GM12878 (cell line): ENCODE measurements at regions not wholly inside any gene's neighbourhood (a gene's known extent, or its start where the extent isn't known, plus 50 kb on each side); places are given as distances from the start of the nearest gene placed in this dataset.

Experiments
- ATAC-seq: fragments of 200-7000 bp; cut with Tn5 transposase; 3 replicates; pipeline ENCODE4 v1.9.1; 2020; ENCODE audit warnings: mild to moderate bottlenecking, moderate library complexity
- BruUV-seq: library from RNA; stranded (reverse); fragments of 400-500 nt; replicated peaks from 2 replicates; lab custom pipeline; 2021; lab: Mats Ljungman, UMichigan
- CTCF ChIA-PET: fragments of 300-600 bp; sonication (Branson Sonifier 250); formaldehyde crosslinking; extraction: SDS; loops from one replicate; lab custom pipeline; 2021; ENCODE audit warnings: inconsistent platforms; lab: Yijun Ruan, JAX
- POLR2A ChIA-PET: fragments of 350-600 bp; formaldehyde crosslinking; extraction: SDS; loops from one replicate; lab custom pipeline; 2021; ENCODE audit warnings: inconsistent platforms; lab: Charles Lee
- RAD21 ChIA-PET: fragments of 300-600 bp; sonication (Branson Sonifier 250); formaldehyde crosslinking; loops from one replicate; lab custom pipeline; 2023; ENCODE audit warnings: antibody characterized with exemption; ENCODE audit not compliant: unreplicated experiment; lab: Charles Lee
- SMC1A ChIA-PET: fragments of 300-600 bp; sonication (Branson Sonifier 250); formaldehyde crosslinking; loops from one replicate; lab custom pipeline; 2023; ENCODE audit not compliant: unreplicated experiment, uncharacterized antibody; lab: Charles Lee
- DNase-seq: peaks from one replicate; pipeline ENCODE4 v3.0.0-alpha.2; 2011; ENCODE audit warnings: low read depth, low spot score
- FAIRE-seq: peaks from 3 replicates; lab custom pipeline; 2011; peaks lifted over from hg19 to GRCh38; lab: Jason Lieb, UNC
- H2AFZ ChIP-seq: 2 replicates; pipeline ENCODE4 v1.6.0; 2011; ENCODE audit warnings: low read depth, low read length, control low read depth; ENCODE audit not compliant: control insufficient read depth
- H3K27ac ChIP-seq: 2 replicates; pipeline ENCODE4 v1.5.1; 2011; ENCODE audit warnings: control low read depth; ENCODE audit not compliant: control insufficient read depth, insufficient read depth
- H3K27me3 ChIP-seq, 2 experiments: replicated peaks in 1 of 2; 2 replicates each; pipeline versions ENCODE4 v1.6.0 to v1.6.1; 2011; ENCODE audit warnings: low read length in 1 of 2; ENCODE audit not compliant: control insufficient read depth in 2 of 2, insufficient read depth in 2 of 2
- H3K36me3 ChIP-seq, 2 experiments: 2 replicates each; pipeline ENCODE4 v1.5.1; 2011; ENCODE audit warnings: low read length in 1 of 2; ENCODE audit not compliant: control insufficient read depth in 2 of 2, insufficient read depth in 2 of 2
- H3K4me1 ChIP-seq: 2 replicates; pipeline ENCODE4 v1.6.1; 2011; ENCODE audit warnings: mild to moderate bottlenecking, low read length, moderate library complexity, mixed read lengths; ENCODE audit not compliant: control insufficient read depth, insufficient read depth
- H3K4me2 ChIP-seq: 2 replicates; pipeline ENCODE4 v1.6.0; 2011; ENCODE audit warnings: control low read depth; ENCODE audit not compliant: control insufficient read depth, insufficient read depth
- H3K4me3 ChIP-seq: fragments of 200-600 bp; sonication (generic); 2 replicates; pipeline ENCODE4 v1.5.1; 2016
- H3K79me2 ChIP-seq: 2 replicates; pipeline ENCODE4 v1.6.0; 2011; ENCODE audit warnings: low read length; ENCODE audit not compliant: control insufficient read depth, insufficient read depth
- H3K9ac ChIP-seq: 2 replicates; pipeline ENCODE4 v1.8.0; 2011; ENCODE audit warnings: low read length, control low read depth, mixed read lengths; ENCODE audit not compliant: control insufficient read depth, insufficient read depth
- H3K9me3 ChIP-seq: replicated peaks from 3 replicates; pipeline ENCODE4 v1.5.1; 2011; ENCODE audit warnings: mild to moderate bottlenecking, low read length; ENCODE audit not compliant: control insufficient read depth, insufficient read depth
- H4K20me1 ChIP-seq: 2 replicates; pipeline ENCODE4 v1.6.0; 2011; ENCODE audit not compliant: control insufficient read depth, insufficient read depth
- ATF2 ChIP-seq: IDR thresholded peaks from 2 replicates; pipeline ENCODE4 v1.6.1; 2012; ENCODE audit warnings: low read length, inconsistent platforms
- ATF7 ChIP-seq: fragments of 450-650 bp; IDR thresholded peaks from 2 replicates; pipeline ENCODE4 v1.6.1; 2016; ENCODE audit warnings: low read depth, mild to moderate bottlenecking
- CHD4 ChIP-seq: fragments of 200-600 bp; sonication (generic); IDR thresholded peaks from 2 replicates; pipeline ENCODE4 v1.6.1; 2016; ENCODE audit warnings: mild to moderate bottlenecking
- EGR1 ChIP-seq, 2 experiments: IDR thresholded peaks; 1 replicate in 1 of 2; 2 replicates in 1 of 2; pipeline ENCODE4 v1.6.1; 2011 to 2012; ENCODE audit warnings: low read depth in 2 of 2, low read length in 2 of 2, borderline replicate concordance in 1 of 2, mild to moderate bottlenecking in 1 of 2, moderate library complexity in 1 of 2
- EP300 ChIP-seq, 2 experiments: fragments of 150-350 bp in 1 of 2; IDR thresholded peaks; 2 replicates each; pipeline ENCODE4 v1.6.1; 2011 to 2012; ENCODE audit warnings: low read depth in 2 of 2, low read length in 2 of 2, borderline replicate concordance in 1 of 2, improper control_type of control experiment in 1 of 2, inconsistent platforms in 1 of 2; ENCODE audit not compliant: control insufficient read depth in 1 of 2
- HCFC1 ChIP-seq: fragments of 150-350 bp; IDR thresholded peaks from 2 replicates; pipeline ENCODE4 v1.6.1; 2014; ENCODE audit warnings: low read length
- HDAC2 ChIP-seq: fragments of 200-600 bp; sonication (generic); IDR thresholded peaks from 2 replicates; pipeline ENCODE4 v1.6.1; 2017
- IKZF1 ChIP-seq: fragments of 450-650 bp; conservative IDR thresholded peaks from 2 replicates; pipeline ENCODE4 v1.6.1; 2017; ENCODE audit warnings: antibody characterized with exemption, mild to moderate bottlenecking
- MTA3 ChIP-seq: IDR thresholded peaks from 2 replicates; pipeline ENCODE4 v1.6.1; 2012; ENCODE audit warnings: low read length, inconsistent platforms, borderline replicate concordance
- NBN ChIP-seq: fragments of 450-650 bp; IDR thresholded peaks from 2 replicates; pipeline ENCODE4 v1.6.1; 2016
- NR2C2 ChIP-seq: IDR thresholded peaks from 2 replicates; pipeline ENCODE4 v1.6.1; 2011; ENCODE audit warnings: borderline replicate concordance, low read depth; ENCODE audit not compliant: control insufficient read depth, insufficient read length
- PKNOX1 ChIP-seq: fragments of 450-650 bp; IDR thresholded peaks from 2 replicates; pipeline ENCODE4 v1.6.1; 2016; ENCODE audit warnings: mild to moderate bottlenecking
- PML ChIP-seq: IDR thresholded peaks from 2 replicates; pipeline ENCODE4 v1.6.1; 2012; ENCODE audit warnings: low read length, inconsistent platforms
- RAD51 ChIP-seq: fragments of 450-650 bp; IDR thresholded peaks from 2 replicates; pipeline ENCODE4 v1.6.1; 2016; ENCODE audit warnings: moderate library complexity, mild to moderate bottlenecking, inconsistent platforms
- RCOR1 ChIP-seq: conservative IDR thresholded peaks from 2 replicates; pipeline ENCODE4 v1.6.1; 2012; ENCODE audit warnings: low read depth, low read length, improper control_type of control experiment
- RELA ChIP-seq: fragments of 450-650 bp; IDR thresholded peaks from 2 replicates; pipeline ENCODE4 v1.8.0; 2014; ENCODE audit warnings: borderline replicate concordance; ENCODE audit not compliant: partially characterized antibody
- USF1 ChIP-seq: IDR thresholded peaks from 2 replicates; pipeline ENCODE4 v1.6.1; 2011; ENCODE audit warnings: borderline replicate concordance, low read depth, mild to moderate bottlenecking, moderate library complexity, mixed read lengths, low read length; ENCODE audit not compliant: insufficient read depth; ENCODE audit errors: extremely low read length
- USF2 ChIP-seq: IDR thresholded peaks from 2 replicates; pipeline ENCODE4 v1.6.1; 2011; ENCODE audit warnings: low read depth, low read length, improper control_type of control experiment, borderline replicate concordance
- ZBED1 ChIP-seq: IDR thresholded peaks from 2 replicates; pipeline ENCODE4 v1.6.1; 2016; ENCODE audit warnings: borderline replicate concordance
- ZNF207 ChIP-seq: fragments of 450-650 bp; IDR thresholded peaks from 2 replicates; pipeline ENCODE4 v1.6.1; 2014; ENCODE audit warnings: antibody characterized with exemption, mild to moderate bottlenecking, borderline replicate concordance
- ZNF24 ChIP-seq: fragments of 450-650 bp; IDR thresholded peaks from 2 replicates; pipeline ENCODE4 v1.6.1; 2017; ENCODE audit warnings: antibody characterized with exemption, mild to moderate bottlenecking
- WGBS: methylation state at CpG from one replicate; pipeline ENCODE4 v1.1.6; 2016; ENCODE audit warnings: low lambda C conversion rate; ENCODE audit not compliant: insufficient replicate concordance, insufficient coverage; ENCODE audit errors: missing lambda C conversion rate; 5-methylcytosine and 5-hydroxymethylcytosine counted together
- in situ Hi-C: fragments of 300-500 bp; cut with MboI; formaldehyde crosslinking; loops from 9 replicates; pipeline ENCODE4 v1.14.3; 2018; ENCODE audit warnings: mixed read lengths
- intact Hi-C: fragments of 100-400 bp; cut with micrococcal nuclease; formaldehyde crosslinking; loops from one replicate; pipeline ENCODE4 v1.14.2; 2022; ENCODE audit not compliant: unreplicated experiment

DNA sequence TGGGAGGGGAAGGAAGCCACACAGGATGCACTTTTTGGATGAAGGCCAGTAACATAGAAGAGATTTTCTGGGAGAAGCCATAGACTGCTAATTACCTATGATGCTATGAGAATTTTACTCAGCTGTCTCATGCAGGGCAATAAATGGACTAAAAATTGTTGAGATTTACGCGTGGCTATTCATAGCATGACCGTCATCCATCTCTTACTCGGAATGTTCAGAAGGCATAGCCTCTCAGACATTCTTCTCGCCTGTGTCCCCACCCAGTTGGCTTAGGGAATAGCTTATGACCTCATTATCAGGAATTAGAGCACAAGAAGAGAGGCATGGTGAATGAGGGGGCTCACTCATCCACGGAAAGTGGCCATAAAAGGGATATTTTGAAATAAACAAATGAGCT, 107.9 kb upstream of the ATP10A start (continued):
- TF ChIP-seq USF2 (no peak), ATF7 (no peak), MTA3 (no peak), ATF2 (no peak), NR2C2 (no peak), NBN (no peak), RCOR1 (no peak), USF1 (no peak), HDAC2 (no peak), EGR1 (IDR thresholded peaks at IDR 0.05; ENCODE audit: borderline replicate concordance in 1 of 2, low read depth in 2 of 2, low read length in 2 of 2) (no peak), IKZF1 (no peak)
- TF ChIP-seq, all 136 proteins: peak for 0

GRCh38 chr15:25969886-25970285, 106.8 kb upstream of the ATP10A start:
- ChIA-PET SMC1A (no interaction called here), RAD21 (no interaction called here), CTCF (no interaction called here), POLR2A (no interaction called here)
- Histone ChIP-seq H3K27ac (no peak overlapping the region), H3K9ac (no peak overlapping the region), H3K79me2 (no peaks in the 10 kb centered on the region), H3K36me3 (no peaks in the 10 kb centered on the region), H4K20me1 (no peaks in the 10 kb centered on the region), H3K9me3 (no peaks in the 10 kb centered on the region; the same call in 2 of the 3 replicates), H3K4me1 (no peaks in the 10 kb centered on the region), H2AFZ (no peak overlapping the region), H3K4me2 (no peak overlapping the region), H3K27me3 (no peaks in the 10 kb centered on the region), H3K4me3 (no peak overlapping the region)
- no peak for DNase-seq
- no peak for ATAC-seq
- in situ Hi-C loops (no loop called here), intact Hi-C loops (no loop called here)
- BruUV-seq, result no TSS peak
- no peak for FAIRE-seq
- WGBS, result 8% methylated on average over 4 of the region's 4 CpGs
- no peak for TF ChIP-seq PKNOX1
- TF ChIP-seq RAD51, result no peak
- TF ChIP-seq HCFC1, result no peak
- no peak for TF ChIP-seq RCOR1
- no peak for TF ChIP-seq EP300 (IDR thresholded peaks at IDR 0.05; ENCODE audit: borderline replicate concordance in 1 of 2, control insufficient read depth in 1 of 2, low read depth in 2 of 2, low read length in 2 of 2)
- TF ChIP-seq PML, result no peak
- TF ChIP-seq CHD4, result no peak
- no peak for TF ChIP-seq RELA
- TF ChIP-seq ZNF207, result no peak
- TF ChIP-seq ZNF24, result no peak
- no peak for TF ChIP-seq ZBED1
